B cell (primary cell): ENCODE measurements at regions not wholly inside any gene's neighbourhood (a gene's known extent, or its start where the extent isn't known, plus 50 kb on each side); places are given as distances from the start of the nearest gene placed in this dataset.
"Not testable (repeated sequence)": the region's sequence is repeated elsewhere in the genome, so short reads cannot be mapped to it uniquely, and the experiment has no call there.

ENCODE experiments used
- EZH2 ChIP-seq: IDR thresholded peaks from 2 replicates; pipeline ENCODE4 v1.6.1; 2012; ENCODE audit warnings: borderline replicate concordance, low read depth, mild to moderate bottlenecking, moderate library complexity, low read length; ENCODE audit not compliant: insufficient read depth, poor library complexity, severe bottlenecking
- TF ChIP-seq, protein P1 (sequence below): fragments of 200-600 bp; IDR thresholded peaks from one replicate; pipeline ENCODE4 v1.8.0; 2022; ENCODE audit warnings: antibody characterized with exemption, mild to moderate bottlenecking

DNA sequence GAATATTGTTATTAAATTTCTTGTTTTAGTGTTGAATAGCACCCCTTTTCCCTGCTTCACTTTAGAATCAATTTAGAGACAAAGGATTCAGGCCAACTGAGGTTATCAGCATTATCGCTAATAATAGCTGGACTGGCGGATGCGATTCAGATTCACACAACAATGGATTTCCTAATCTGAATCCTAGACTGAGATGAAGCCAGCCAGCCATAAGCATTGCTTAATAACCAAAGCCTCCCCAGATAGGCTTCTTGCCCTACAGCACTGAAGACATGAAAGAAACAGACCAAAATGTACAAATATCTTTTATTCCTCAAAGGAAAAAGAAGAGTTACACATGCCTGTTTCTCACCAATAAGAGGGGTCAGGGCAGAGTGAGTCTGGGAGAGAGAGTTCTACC is 94.0 kb upstream of the FBXO28 start:
- TF ChIP-seq, protein P1, sequence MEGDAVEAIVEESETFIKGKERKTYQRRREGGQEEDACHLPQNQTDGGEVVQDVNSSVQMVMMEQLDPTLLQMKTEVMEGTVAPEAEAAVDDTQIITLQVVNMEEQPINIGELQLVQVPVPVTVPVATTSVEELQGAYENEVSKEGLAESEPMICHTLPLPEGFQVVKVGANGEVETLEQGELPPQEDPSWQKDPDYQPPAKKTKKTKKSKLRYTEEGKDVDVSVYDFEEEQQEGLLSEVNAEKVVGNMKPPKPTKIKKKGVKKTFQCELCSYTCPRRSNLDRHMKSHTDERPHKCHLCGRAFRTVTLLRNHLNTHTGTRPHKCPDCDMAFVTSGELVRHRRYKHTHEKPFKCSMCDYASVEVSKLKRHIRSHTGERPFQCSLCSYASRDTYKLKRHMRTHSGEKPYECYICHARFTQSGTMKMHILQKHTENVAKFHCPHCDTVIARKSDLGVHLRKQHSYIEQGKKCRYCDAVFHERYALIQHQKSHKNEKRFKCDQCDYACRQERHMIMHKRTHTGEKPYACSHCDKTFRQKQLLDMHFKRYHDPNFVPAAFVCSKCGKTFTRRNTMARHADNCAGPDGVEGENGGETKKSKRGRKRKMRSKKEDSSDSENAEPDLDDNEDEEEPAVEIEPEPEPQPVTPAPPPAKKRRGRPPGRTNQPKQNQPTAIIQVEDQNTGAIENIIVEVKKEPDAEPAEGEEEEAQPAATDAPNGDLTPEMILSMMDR: not testable (repeated sequence)
- TF ChIP-seq EZH2: not testable (repeated sequence)
